Activated CD4-positive, alpha-beta memory T cell treated with anti-CD3 and anti-CD28 coated beads, Interleukin-2, amount 10 ng/mL, durations not matched to agents 7 days and 5 days (primary cell): ENCODE measurements at regions not wholly inside any gene's neighbourhood (a gene's known extent, or its start where the extent isn't known, plus 50 kb on each side); places are given as distances from the start of the nearest gene placed in this dataset.
"Not testable (repeated sequence)": the region's sequence is repeated elsewhere in the genome, so short reads cannot be mapped to it uniquely, and the experiment has no call there.

Source experiments
- CTCF ChIA-PET: fragments of 350-600 bp; sonication (Branson Sonifier 250); formaldehyde crosslinking; loops from one replicate; lab custom pipeline; 2021; ENCODE audit warnings: antibody characterized with exemption, inconsistent platforms; lab: Charles Lee
- POLR2A ChIA-PET: fragments of 350-600 bp; sonication (Branson Sonifier 250); formaldehyde crosslinking; loops from one replicate; lab custom pipeline; 2021; ENCODE audit warnings: antibody characterized with exemption; lab: Charles Lee
- DNase-seq: peaks from one replicate; pipeline ENCODE4 v3.0.0-alpha.2; 2020
- H3K27ac Mint-ChIP-seq: one replicate; pipeline ENCODE4 v1.8.0; 2021; ENCODE audit warnings: mild to moderate bottlenecking, mixed read lengths
- H3K27me3 Mint-ChIP-seq: one replicate; pipeline ENCODE4 v1.8.0; 2021; ENCODE audit warnings: mixed read lengths
- H3K36me3 Mint-ChIP-seq: one replicate; pipeline ENCODE4 v1.8.0; 2021; ENCODE audit warnings: low read depth, mixed read lengths
- H3K4me1 Mint-ChIP-seq: one replicate; pipeline ENCODE4 v1.8.0; 2021; ENCODE audit warnings: mixed read lengths
- H3K4me3 Mint-ChIP-seq: one replicate; pipeline ENCODE4 v1.8.0; 2021; ENCODE audit warnings: mild to moderate bottlenecking, mixed read lengths
- H3K9me3 Mint-ChIP-seq: one replicate; pipeline ENCODE4 v1.8.0; 2021; ENCODE audit warnings: mixed read lengths

DNA sequence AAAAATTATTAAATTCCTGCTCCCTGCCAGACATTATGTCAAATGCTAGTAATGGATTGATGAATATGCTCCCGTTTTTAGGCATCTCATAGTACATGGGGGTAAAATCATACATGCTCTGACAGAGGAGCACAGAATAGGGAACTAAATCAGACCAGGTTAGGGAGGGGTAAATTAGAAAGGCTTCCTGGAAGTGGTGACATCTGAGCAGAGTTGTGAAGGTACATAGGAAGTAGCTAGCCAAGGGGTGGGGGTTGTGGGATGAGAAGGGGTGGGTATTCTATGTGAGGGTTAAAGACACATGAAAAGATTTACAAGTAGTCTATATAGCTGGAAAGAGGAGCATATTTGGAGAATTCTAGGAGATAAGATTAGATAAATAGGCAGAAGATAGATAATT, 171.7 kb upstream of the FBXO33 start:
- Mint-ChIP-seq H3K27me3 (no peaks in the 10 kb centered on the region), H3K27ac (no peak overlapping the region), H3K9me3 (peaks cover 2% of the 10 kb centered on the region), H3K4me1 (peaks cover 3% of the 10 kb centered on the region), H3K4me3 (no peak overlapping the region), H3K36me3 (no peaks in the 10 kb centered on the region)
- POLR2A ChIA-PET: no interaction called here
- CTCF ChIA-PET: no interaction called here
- no peak for DNase-seq

DNA sequence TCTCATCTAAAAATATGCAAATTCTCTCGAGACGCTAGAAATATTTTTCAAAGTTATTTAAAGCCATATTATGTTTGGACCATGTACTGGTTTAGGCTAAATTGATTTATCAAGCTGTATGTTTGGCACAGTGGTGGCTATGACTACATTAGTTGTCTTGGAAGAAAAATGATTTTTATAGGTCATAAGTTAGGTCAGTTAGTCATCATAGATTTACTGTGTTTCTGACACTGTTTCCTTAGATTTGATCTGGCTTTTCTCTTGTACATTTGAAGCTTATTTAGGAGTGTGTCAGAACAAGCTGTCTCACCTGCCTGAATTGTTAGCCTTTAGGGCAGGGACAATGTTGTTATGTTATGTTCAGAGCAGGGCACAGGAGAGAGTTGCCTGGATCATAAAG, 161.1 kb upstream of the FBXO33 start:
- H3K36me3 Mint-ChIP-seq: no peaks in the 10 kb centered on the region
- no peak overlapping the region for H3K4me3 Mint-ChIP-seq
- H3K4me1 Mint-ChIP-seq: no peaks in the 10 kb centered on the region
- ChIA-PET POLR2A (no interaction called here), CTCF (no interaction called here)
- no peak for DNase-seq
- H3K27me3 Mint-ChIP-seq: no peaks in the 10 kb centered on the region
- H3K27ac Mint-ChIP-seq: no peak overlapping the region
- H3K9me3 Mint-ChIP-seq: peaks cover 11% of the 10 kb centered on the region

DNA sequence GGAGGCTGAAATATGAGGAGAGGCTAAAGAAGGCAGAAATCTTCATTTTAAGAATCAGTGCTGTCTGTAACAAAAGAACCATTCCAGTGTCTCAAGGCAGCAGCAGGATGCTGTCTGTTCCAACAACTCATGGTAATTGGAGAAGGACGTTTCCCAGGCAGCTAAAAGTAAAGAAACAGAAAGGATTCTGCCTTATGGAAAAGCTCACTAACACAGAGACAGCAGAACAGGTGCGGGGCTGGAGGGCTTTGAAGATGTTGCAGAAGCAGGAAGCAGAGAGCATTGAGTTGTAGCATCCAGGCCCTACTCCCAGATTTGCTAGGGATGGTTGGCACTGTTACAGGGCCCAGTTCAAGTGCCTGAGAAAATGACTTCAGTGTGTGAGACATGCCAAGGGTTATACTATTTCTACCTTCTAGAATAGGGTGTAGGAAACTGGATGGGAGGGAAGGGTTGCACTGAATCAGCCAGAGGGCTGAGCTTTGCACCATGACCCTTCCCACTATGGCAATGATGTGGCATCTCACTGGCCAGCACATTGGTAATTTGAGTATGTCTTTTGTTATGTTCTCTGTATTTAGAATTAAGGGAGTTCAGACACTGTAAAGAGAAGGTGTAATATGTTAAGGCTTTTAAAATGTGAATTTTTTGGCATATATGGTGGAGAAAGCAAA, 160.0 kb upstream of the FBXO33 start:
- ChIA-PET POLR2A (no interaction called here), CTCF (no interaction called here)
- H3K4me3 Mint-ChIP-seq: no peak overlapping the region
- no peaks in the 10 kb centered on the region for H3K27me3 Mint-ChIP-seq
- H3K36me3 Mint-ChIP-seq: no peaks in the 10 kb centered on the region
- no peak for DNase-seq
- H3K9me3 Mint-ChIP-seq: peaks cover 11% of the 10 kb centered on the region
- H3K27ac Mint-ChIP-seq: no peak overlapping the region
- no peaks in the 10 kb centered on the region for H3K4me1 Mint-ChIP-seq

DNA sequence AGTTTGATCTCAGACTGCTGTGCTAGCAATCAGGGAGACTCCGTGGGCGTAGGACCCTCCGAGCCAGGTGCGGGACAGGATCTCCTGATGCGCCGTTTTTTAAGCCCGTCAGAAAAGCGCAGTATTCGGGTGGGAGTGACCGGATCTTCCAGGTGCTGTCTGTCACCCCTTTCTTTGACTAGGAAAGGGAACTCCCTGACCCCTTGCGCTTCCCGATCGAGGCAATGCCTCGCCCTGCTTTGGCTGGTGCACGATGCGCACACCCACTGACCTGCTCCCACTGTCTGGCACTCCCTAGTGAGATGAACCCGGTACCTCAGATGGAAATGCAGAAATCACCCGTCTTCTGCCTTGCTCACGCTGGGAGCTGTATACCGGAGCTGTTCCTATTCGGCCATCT, 157.6 kb upstream of the FBXO33 start:
- H3K4me3 Mint-ChIP-seq, H3K27me3 Mint-ChIP-seq, DNase-seq, H3K27ac Mint-ChIP-seq, POLR2A ChIA-PET, H3K36me3 Mint-ChIP-seq, CTCF ChIA-PET, H3K9me3 Mint-ChIP-seq, H3K4me1 Mint-ChIP-seq: not testable (repeated sequence)

DNA sequence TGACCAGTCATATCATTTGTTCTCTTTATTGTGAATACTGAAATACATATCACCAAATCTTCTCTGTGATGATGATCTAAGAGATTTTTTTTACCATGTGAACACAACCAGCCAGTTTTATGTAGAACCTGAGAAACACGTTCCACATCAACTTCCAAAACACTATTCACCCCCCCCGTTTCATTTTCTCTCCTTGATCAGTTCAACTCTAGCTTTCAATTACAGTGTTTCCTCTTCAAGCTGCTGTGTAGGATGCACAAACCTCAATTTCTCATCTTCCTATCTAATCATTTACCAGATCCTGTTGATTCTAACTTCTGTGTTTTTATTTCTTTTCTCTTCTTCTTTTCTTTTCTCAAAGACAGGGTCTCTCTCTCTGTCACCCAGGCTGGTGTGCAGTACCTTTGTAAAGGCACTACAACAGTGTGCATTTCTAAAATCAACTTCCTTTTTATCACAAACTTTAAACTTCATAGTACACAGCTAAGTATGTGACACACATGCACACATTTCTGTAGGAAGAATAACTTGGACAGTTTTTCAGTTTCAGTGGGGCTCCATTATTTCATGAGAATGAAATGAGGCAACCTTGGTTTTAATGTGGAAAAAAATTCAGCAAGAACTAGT, 149.9 kb upstream of the FBXO33 start:
- no peak for DNase-seq
- Mint-ChIP-seq H3K27me3 (no peaks in the 10 kb centered on the region), H3K27ac (no peak overlapping the region), H3K9me3 (no peaks in the 10 kb centered on the region), H3K36me3 (no peaks in the 10 kb centered on the region), H3K4me3 (no peak overlapping the region), H3K4me1 (no peaks in the 10 kb centered on the region)
- ChIA-PET CTCF (interaction anchor here (0.6 kb wide), 1 partner anchor 89 kb away, joined by 3 read pairs; no protein-coding TSS in a partner anchor), POLR2A (no interaction called here)

DNA sequence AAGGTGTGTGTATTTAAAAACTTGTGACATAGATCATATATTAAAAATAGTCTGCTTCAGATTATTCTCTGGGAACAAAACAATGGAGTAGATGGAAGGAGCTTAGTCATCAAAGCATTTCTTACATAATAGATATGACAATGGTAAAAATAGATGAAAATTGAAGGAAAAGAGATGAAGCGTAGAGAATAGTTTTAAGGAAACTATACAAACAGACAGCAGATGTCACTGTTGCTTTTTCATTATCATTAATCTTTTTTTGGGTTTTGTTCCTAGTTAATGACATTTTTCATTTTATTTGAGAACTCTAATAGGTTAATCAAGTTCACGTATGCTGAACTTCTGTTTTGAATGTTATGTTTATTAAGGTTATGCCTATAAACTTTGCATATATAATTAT, 149.2 kb upstream of the FBXO33 start:
- no peaks in the 10 kb centered on the region for H3K36me3 Mint-ChIP-seq
- H3K9me3 Mint-ChIP-seq: no peaks in the 10 kb centered on the region
- no peaks in the 10 kb centered on the region for H3K27me3 Mint-ChIP-seq
- no peak overlapping the region for H3K4me3 Mint-ChIP-seq
- POLR2A ChIA-PET: no interaction called here
- no peak for DNase-seq
- no peak overlapping the region for H3K27ac Mint-ChIP-seq
- no peaks in the 10 kb centered on the region for H3K4me1 Mint-ChIP-seq
- CTCF ChIA-PET: no interaction called here

DNA sequence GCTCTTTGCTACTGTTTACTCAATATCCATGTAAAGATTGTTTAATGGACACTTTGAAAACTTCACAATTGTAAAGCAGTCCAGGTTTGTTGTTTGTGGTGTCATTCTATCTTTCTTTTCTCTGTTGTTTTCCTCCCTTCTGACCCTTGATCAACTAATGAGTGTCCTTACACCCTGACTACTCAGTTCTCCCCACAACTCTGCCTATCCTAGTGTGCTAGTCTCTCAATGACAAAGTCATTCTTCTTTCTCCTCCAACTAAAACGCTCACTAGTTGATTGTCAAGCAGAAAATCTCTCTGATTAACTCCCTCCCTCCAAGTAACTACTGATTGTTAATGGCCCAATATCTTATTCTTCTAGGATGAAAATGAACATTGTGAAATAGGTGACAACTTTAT, 148.5 kb upstream of the FBXO33 start:
- POLR2A ChIA-PET: no interaction called here
- H3K36me3 Mint-ChIP-seq: no peaks in the 10 kb centered on the region
- no peaks in the 10 kb centered on the region for H3K4me1 Mint-ChIP-seq
- H3K27ac Mint-ChIP-seq: no peak overlapping the region
- no peaks in the 10 kb centered on the region for H3K27me3 Mint-ChIP-seq
- CTCF ChIA-PET: no interaction called here
- DNase-seq: no peak
- no peak overlapping the region for H3K4me3 Mint-ChIP-seq
- no peaks in the 10 kb centered on the region for H3K9me3 Mint-ChIP-seq

DNA sequence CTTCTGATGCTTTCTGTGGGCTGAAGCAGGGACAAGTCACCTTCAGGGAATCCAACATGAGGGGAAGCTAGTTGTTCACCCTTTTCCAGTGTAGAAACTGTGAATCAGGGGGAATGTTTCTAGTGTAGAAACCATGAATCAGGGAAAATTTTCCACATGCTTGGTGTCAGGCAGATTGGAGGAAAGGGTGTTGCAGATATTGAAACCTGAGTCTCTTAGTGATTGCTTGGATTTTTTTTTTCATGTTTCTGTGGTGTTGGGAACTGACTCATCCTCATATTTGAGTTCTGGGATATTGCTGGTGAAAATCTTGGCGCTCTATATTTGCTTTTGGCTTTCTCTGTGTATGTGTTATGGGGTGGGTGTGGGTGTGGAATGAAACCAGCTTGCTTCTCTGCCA, 144.5 kb upstream of the FBXO33 start:
- POLR2A ChIA-PET: no interaction called here
- CTCF ChIA-PET: no interaction called here
- Mint-ChIP-seq H3K4me1 (no peaks in the 10 kb centered on the region), H3K9me3 (peaks cover 3% of the 10 kb centered on the region), H3K36me3 (no peaks in the 10 kb centered on the region), H3K4me3 (no peak overlapping the region), H3K27ac (no peak overlapping the region), H3K27me3 (no peaks in the 10 kb centered on the region)
- no peak for DNase-seq

DNA sequence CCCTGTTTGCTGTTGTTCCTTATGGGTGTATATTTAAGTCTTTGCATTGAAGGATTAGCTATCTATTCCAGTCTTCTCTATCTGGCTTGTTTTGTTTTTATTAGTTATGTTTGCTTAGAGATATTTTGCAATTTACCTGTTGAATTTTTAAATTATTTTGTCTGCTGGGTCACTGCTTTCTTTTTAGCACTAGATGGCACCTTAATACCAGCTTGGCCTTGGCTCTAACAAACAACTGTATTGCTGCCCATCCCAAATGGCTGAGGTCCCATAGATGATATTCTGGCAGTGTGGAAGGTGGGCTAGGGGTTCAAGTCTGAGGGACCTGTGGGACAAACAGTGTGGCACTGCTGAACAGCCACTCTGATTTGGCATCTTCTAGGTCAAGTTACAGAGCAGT, 144.0 kb upstream of the FBXO33 start:
- POLR2A ChIA-PET: no interaction called here
- H3K27ac Mint-ChIP-seq: no peak overlapping the region
- H3K36me3 Mint-ChIP-seq: no peaks in the 10 kb centered on the region
- H3K4me3 Mint-ChIP-seq: no peak overlapping the region
- CTCF ChIA-PET: interaction anchor here (0.7 kb wide), 1 partner anchor 206 kb away, joined by 3 read pairs; no protein-coding TSS in a partner anchor
- peaks cover 3% of the 10 kb centered on the region for H3K9me3 Mint-ChIP-seq
- no peak for DNase-seq
- H3K27me3 Mint-ChIP-seq: no peaks in the 10 kb centered on the region
- no peaks in the 10 kb centered on the region for H3K4me1 Mint-ChIP-seq

DNA sequence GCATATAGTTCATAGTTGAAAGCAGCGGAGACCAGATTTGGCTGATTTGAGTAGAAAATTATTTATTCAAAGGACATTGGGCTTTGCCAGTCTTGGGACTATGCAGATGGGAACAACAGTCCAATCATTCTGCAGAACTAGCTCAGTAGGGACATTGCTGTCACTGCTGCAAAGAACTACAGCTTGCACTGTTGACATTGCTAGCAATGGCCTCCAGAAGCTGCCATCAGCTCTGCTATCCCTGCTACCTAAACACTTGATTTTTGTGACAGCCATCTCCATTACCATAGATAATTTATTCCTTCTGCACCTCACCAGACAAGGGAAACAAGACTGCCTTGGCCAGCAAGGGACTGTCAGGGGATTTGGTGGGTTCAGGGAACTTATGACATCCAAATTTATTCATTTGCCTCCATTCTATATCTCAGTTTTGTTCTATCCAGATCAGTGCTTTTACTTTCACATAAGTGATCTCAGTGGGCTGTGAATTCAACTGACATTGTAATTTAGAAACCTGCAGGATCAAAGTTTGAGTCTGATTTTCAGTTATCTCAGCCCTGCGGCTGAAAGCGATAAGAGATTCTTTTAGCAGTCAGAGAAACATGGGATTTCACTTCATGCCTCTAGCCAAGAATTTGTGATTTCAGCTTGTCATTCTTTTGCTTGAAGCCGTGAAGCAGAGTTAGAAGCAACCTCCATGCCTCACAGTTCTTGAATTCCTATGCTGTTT, 136.7 kb upstream of the FBXO33 start:
- H3K4me3 Mint-ChIP-seq: no peak overlapping the region
- CTCF ChIA-PET: no interaction called here
- DNase-seq: no peak
- POLR2A ChIA-PET: no interaction called here
- no peak overlapping the region for H3K27ac Mint-ChIP-seq
- peaks cover 3% of the 10 kb centered on the region for H3K9me3 Mint-ChIP-seq
- no peaks in the 10 kb centered on the region for H3K36me3 Mint-ChIP-seq
- no peaks in the 10 kb centered on the region for H3K4me1 Mint-ChIP-seq
- H3K27me3 Mint-ChIP-seq: no peaks in the 10 kb centered on the region

DNA sequence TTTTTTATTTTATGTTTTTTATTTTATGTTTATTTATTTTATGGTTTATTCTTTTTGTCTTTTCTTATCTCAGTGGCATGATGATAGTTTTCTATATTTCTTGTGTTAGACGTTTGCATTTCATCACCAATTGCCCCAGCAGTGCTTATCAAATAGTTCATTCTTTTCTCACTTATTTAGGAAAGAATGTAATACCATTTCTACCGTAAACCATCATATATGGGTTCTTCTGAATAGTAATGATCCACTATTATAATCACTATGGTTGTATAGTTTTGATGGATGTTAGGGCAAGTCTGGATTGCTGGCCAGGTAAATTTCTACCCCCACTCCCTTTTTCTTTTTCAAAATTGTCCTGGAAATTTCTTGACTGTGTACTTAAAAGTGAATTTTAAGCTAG, 134.6 kb upstream of the FBXO33 start:
- ChIA-PET POLR2A (no interaction called here), CTCF (no interaction called here)
- DNase-seq: no peak
- no peak overlapping the region for H3K4me3 Mint-ChIP-seq
- H3K9me3 Mint-ChIP-seq: peaks cover 3% of the 10 kb centered on the region
- H3K27ac Mint-ChIP-seq: no peak overlapping the region
- H3K4me1 Mint-ChIP-seq: no peaks in the 10 kb centered on the region
- H3K36me3 Mint-ChIP-seq: no peaks in the 10 kb centered on the region
- no peaks in the 10 kb centered on the region for H3K27me3 Mint-ChIP-seq

DNA sequence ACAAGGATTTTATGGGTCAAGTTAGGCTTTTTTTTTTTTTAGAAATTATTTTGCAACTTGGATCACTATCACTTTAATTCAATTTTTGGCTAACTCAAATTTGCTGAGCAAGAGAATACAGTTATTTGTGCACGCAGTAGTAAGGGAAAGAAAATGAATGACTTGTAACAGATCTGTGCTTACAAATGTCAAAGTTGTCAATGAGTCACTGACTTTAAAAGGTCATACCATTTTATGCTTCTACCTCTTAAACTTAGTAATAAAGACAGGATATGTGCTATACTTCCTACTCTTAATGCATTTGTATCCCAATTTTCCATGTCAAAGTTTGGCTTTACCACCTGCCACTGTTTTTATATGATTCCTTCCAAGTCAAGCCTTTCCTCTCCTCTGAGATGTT, 131.1 kb upstream of the FBXO33 start:
- Mint-ChIP-seq H3K27me3 (no peaks in the 10 kb centered on the region), H3K4me1 (no peaks in the 10 kb centered on the region), H3K36me3 (peaks cover 2% of the 10 kb centered on the region), H3K4me3 (no peak overlapping the region), H3K27ac (no peak overlapping the region), H3K9me3 (peaks cover 14% of the 10 kb centered on the region)
- ChIA-PET CTCF (no interaction called here), POLR2A (no interaction called here)
- DNase-seq: no peak

DNA sequence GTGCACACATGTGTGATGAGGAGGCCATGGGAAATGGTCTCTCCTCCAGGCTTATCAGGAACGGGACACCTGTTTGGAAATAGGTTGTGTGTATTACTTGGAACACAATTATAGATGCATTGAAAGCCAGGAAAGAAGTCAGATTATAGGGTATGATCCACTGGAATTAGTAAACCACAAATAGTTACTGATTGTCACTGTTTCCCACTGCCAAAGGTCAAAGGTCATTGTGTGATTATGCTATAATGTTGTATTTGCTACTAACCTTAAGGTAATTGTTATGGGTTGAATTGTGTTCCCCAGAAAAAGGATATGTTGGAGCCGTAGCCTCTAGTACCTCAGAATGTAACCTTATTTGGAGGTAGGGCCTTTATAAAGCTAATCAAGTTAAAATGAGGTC, 129.9 kb upstream of the FBXO33 start:
- Mint-ChIP-seq H3K36me3 (peaks cover 2% of the 10 kb centered on the region), H3K4me1 (no peaks in the 10 kb centered on the region), H3K27me3 (no peaks in the 10 kb centered on the region), H3K4me3 (no peak overlapping the region), H3K9me3 (peaks cover 14% of the 10 kb centered on the region), H3K27ac (no peak overlapping the region)
- DNase-seq: no peak
- ChIA-PET POLR2A (no interaction called here), CTCF (no interaction called here)

DNA sequence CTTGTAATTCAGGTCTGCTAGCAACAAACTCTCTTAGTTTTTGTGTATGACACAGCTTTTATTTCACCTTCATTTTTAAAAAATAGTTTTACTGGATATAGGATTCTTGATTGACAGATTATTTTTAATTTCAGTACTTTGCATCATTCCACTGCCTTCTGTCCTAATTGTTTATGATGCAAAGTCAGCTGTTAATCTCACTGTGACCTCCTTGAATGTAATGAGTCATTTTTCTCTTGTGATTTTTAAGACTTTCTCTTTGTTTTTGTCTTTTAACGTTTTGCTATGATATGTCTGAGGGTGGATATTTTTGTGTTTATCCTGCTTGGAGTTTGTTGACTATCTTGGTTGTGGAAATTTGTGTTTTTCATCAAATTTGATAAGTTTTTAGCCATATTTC, 126.3 kb upstream of the FBXO33 start:
- DNase-seq: no peak
- ChIA-PET POLR2A (no interaction called here), CTCF (no interaction called here)
- no peaks in the 10 kb centered on the region for H3K4me1 Mint-ChIP-seq
- H3K4me3 Mint-ChIP-seq: no peak overlapping the region
- H3K27ac Mint-ChIP-seq: no peak overlapping the region
- H3K9me3 Mint-ChIP-seq: peaks cover 17% of the 10 kb centered on the region
- peaks cover 2% of the 10 kb centered on the region for H3K36me3 Mint-ChIP-seq
- H3K27me3 Mint-ChIP-seq: no peaks in the 10 kb centered on the region
